Aorta (tissue), 5 donors: ENCODE measurements at regions not wholly inside any gene's neighbourhood (a gene's known extent, or its start where the extent isn't known, plus 50 kb on each side); places are given as distances from the start of the nearest gene placed in this dataset.
"Not testable (repeated sequence)": the region's sequence is repeated elsewhere in the genome, so short reads cannot be mapped to it uniquely, and the experiment has no call there.

Experiments
- ATAC-seq: fragments of 200-7000 bp; cut with Tn5 transposase; one replicate; pipeline ENCODE4 v1.9.1; 2022; ENCODE audit warnings: moderate library complexity; ENCODE audit not compliant: low FRiP score
- DNase-seq, 2 donors: peaks; one replicate each; pipeline ENCODE4 v3.0.0-alpha.2; 2020
- H3K27ac ChIP-seq, 2 donors: one replicate each; pipeline ENCODE4 v1.5.1; 2013; ENCODE audit warnings: low read length in 2 of 2, mild to moderate bottlenecking in 2 of 2, moderate library complexity in 2 of 2, control low read depth in 1 of 2, inconsistent platforms in 1 of 2, low read depth in 1 of 2
- H3K27me3 ChIP-seq, 2 donors: one replicate each; pipeline ENCODE4 v1.6.1; 2013; ENCODE audit warnings: control low read depth in 1 of 2, low read length in 1 of 2, mild to moderate bottlenecking in 1 of 2, moderate library complexity in 1 of 2; ENCODE audit not compliant: insufficient read depth in 2 of 2, control insufficient read depth in 1 of 2
- H3K36me3 ChIP-seq, 2 donors: one replicate each; pipeline ENCODE4 v1.6.1; 2013; ENCODE audit warnings: control low read depth in 1 of 2, low read length in 1 of 2, mild to moderate bottlenecking in 1 of 2; ENCODE audit not compliant: insufficient read depth in 2 of 2, control insufficient read depth in 1 of 2
- H3K4me1 ChIP-seq, 2 donors: one replicate each; pipeline ENCODE4 v1.6.1; 2013; ENCODE audit warnings: low read length in 2 of 2, control low read depth in 1 of 2, mild to moderate bottlenecking in 1 of 2, moderate library complexity in 1 of 2; ENCODE audit not compliant: insufficient read depth in 2 of 2, control insufficient read depth in 1 of 2
- H3K4me3 ChIP-seq, 2 donors: one replicate each; pipeline ENCODE4 v1.5.1; 2013; ENCODE audit warnings: low read length in 2 of 2, control low read depth in 1 of 2, mild to moderate bottlenecking in 1 of 2
- H3K9me3 ChIP-seq: one replicate; pipeline ENCODE4 v1.6.1; 2013; ENCODE audit warnings: mild to moderate bottlenecking, low read length; ENCODE audit not compliant: control insufficient read depth
- WGBS, 2 donors: extraction: QIAGEN DNeasy Blood & Tissue Kit; methylation state at CpG; one replicate each; pipeline ENCODE4 v1.1.7; 2013; 5-methylcytosine and 5-hydroxymethylcytosine counted together
- intact Hi-C, 2 donors: fragments of 100-400 bp; cut with DNase I; formaldehyde crosslinking; loops; one replicate each; pipeline versions ENCODE4 v1.14.2 to v1.15.0; 2022
- donor health status: healthy with polysubstance abuse.
- donor health status: Bipolar disorder and iron deficiency.
- donor health status: DM: no; HTN: no; CAD: no.
- donor health status: DM: no; HTN: no; CAD: no.
- donor health status: DM: yes; HTN: yes; CAD: no.

GRCh38 chrY:7588176-7588575 is 676.6 kb upstream of the AMELY start:
- DNase-seq, H3K27me3 ChIP-seq, H3K4me3 ChIP-seq, H3K36me3 ChIP-seq, ATAC-seq, H3K27ac ChIP-seq, intact Hi-C loops, H3K4me1 ChIP-seq, H3K9me3 ChIP-seq: not testable (repeated sequence)
- WGBS, 2 donors = 85% methylated on average over 1 of the region's 1 CpG; no CpG with 5 or more reads in 1 of the 2 donors

GRCh38 chrY:7562541-7562940 is 651.0 kb upstream of the AMELY start:
- ATAC-seq = no peak
- H3K4me3 ChIP-seq = no peak overlapping the region
- no peaks in the 10 kb centered on the region for H3K4me1 ChIP-seq
- no peaks in the 10 kb centered on the region for H3K9me3 ChIP-seq
- no peak overlapping the region for H3K27ac ChIP-seq
- DNase-seq = no peak
- 98% methylated on average over 4 of the region's 4 CpGs; no CpG with 5 or more reads in 1 of the 2 donors for WGBS, 2 donors
- H3K36me3 ChIP-seq = no peaks in the 10 kb centered on the region
- H3K27me3 ChIP-seq = no peaks in the 10 kb centered on the region
- intact Hi-C loops = no loop called here

GRCh38 chrY:7557675-7558074 is 646.1 kb upstream of the AMELY start:
- no peak for DNase-seq
- Histone ChIP-seq H3K9me3 (no peaks in the 10 kb centered on the region), H3K27me3 (no peaks in the 10 kb centered on the region), H3K27ac (no peak overlapping the region), H3K4me3 (no peak overlapping the region), H3K4me1 (no peaks in the 10 kb centered on the region), H3K36me3 (no peaks in the 10 kb centered on the region)
- 47% methylated on average over 7 of the region's 7 CpGs; no CpG with 5 or more reads in 1 of the 2 donors for WGBS, 2 donors
- ATAC-seq = no peak
- intact Hi-C loops = no loop called here

- intact Hi-C loops = no loop called here
- ATAC-seq = no peak
Measured at GRCh38 chrY:7555006-7555405, 643.5 kb upstream of the AMELY start.

GRCh38 chrY:7545060-7545459 is 633.5 kb upstream of the AMELY start:
- ATAC-seq (no peak), DNase-seq (no peak)
- no peaks in the 10 kb centered on the region for H3K27me3 ChIP-seq
- 70% methylated on average over 1 of the region's 1 CpG; no CpG with 5 or more reads in 1 of the 2 donors for WGBS, 2 donors
- no peak overlapping the region for H3K27ac ChIP-seq
- no peak overlapping the region for H3K4me3 ChIP-seq
- no peaks in the 10 kb centered on the region for H3K9me3 ChIP-seq
- no peaks in the 10 kb centered on the region for H3K36me3 ChIP-seq
- H3K4me1 ChIP-seq = no peaks in the 10 kb centered on the region
- intact Hi-C loops = no loop called here

More at GRCh38 chrY:7555006-7555405, 643.5 kb upstream of the AMELY start:
- H3K4me3 ChIP-seq = no peak overlapping the region
- H3K4me1 ChIP-seq = no peaks in the 10 kb centered on the region
- no peak overlapping the region for H3K27ac ChIP-seq
- DNase-seq = no peak
- no peaks in the 10 kb centered on the region for H3K27me3 ChIP-seq
- no peaks in the 10 kb centered on the region for H3K9me3 ChIP-seq
- WGBS, 2 donors = 71% methylated on average over 6 of the region's 6 CpGs; no CpG with 5 or more reads in 1 of the 2 donors
- no peaks in the 10 kb centered on the region for H3K36me3 ChIP-seq

GRCh38 chrY:7544172-7544770 is 632.7 kb upstream of the AMELY start:
- ATAC-seq (no peak), DNase-seq (no peak)
- intact Hi-C loops = no loop called here
- H3K27me3 ChIP-seq = no peaks in the 10 kb centered on the region
- no peaks in the 10 kb centered on the region for H3K4me1 ChIP-seq
- H3K36me3 ChIP-seq = no peaks in the 10 kb centered on the region
- H3K27ac ChIP-seq = no peak overlapping the region
- no peak overlapping the region for H3K4me3 ChIP-seq
- no peaks in the 10 kb centered on the region for H3K9me3 ChIP-seq

- Histone ChIP-seq H3K27ac (no peak overlapping the region), H3K4me3 (no peak overlapping the region), H3K27me3 (no peaks in the 10 kb centered on the region), H3K9me3 (no peaks in the 10 kb centered on the region), H3K4me1 (no peaks in the 10 kb centered on the region), H3K36me3 (no peaks in the 10 kb centered on the region)
- no peak for DNase-seq
- intact Hi-C loops = no loop called here
- ATAC-seq = no peak
Measured at GRCh38 chrY:7543506-7543905, 632.0 kb upstream of the AMELY start.

- Histone ChIP-seq H3K4me3 (no peak overlapping the region), H3K27me3 (no peaks in the 10 kb centered on the region), H3K36me3 (no peaks in the 10 kb centered on the region), H3K27ac (no peak overlapping the region), H3K4me1 (no peaks in the 10 kb centered on the region), H3K9me3 (no peaks in the 10 kb centered on the region)
- ATAC-seq (no peak), DNase-seq (no peak)
- 73% methylated on average over 2 of the region's 2 CpGs; no CpG with 5 or more reads in 1 of the 2 donors for WGBS, 2 donors
- intact Hi-C loops = no loop called here
Measured at GRCh38 chrY:7542256-7542858, 630.8 kb upstream of the AMELY start.

GRCh38 chrY:7529396-7529795 is 617.8 kb upstream of the AMELY start:
- no peak for ATAC-seq

More at GRCh38 chrY:7529396-7529795, 617.8 kb upstream of the AMELY start:
- no peaks in the 10 kb centered on the region for H3K4me1 ChIP-seq
- DNase-seq = no peak
- H3K9me3 ChIP-seq = no peaks in the 10 kb centered on the region
- H3K36me3 ChIP-seq = no peaks in the 10 kb centered on the region
- 31% methylated on average over 2 of the region's 2 CpGs; no CpG with 5 or more reads in 1 of the 2 donors for WGBS, 2 donors
- H3K4me3 ChIP-seq = no peak overlapping the region
- intact Hi-C loops = no loop called here
- no peaks in the 10 kb centered on the region for H3K27me3 ChIP-seq
- H3K27ac ChIP-seq = no peak overlapping the region
